Tibial artery (tissue), 4 donors: ENCODE measurements at regions not wholly inside any gene's neighbourhood (a gene's known extent, or its start where the extent isn't known, plus 50 kb on each side); places are given as distances from the start of the nearest gene placed in this dataset.
"Not testable (repeated sequence)": the region's sequence is repeated elsewhere in the genome, so short reads cannot be mapped to it uniquely, and the experiment has no call there.

ENCODE experiments used
- DNase-seq, 2 donors: peaks; one replicate each; pipeline ENCODE4 v3.0.0-alpha.2; 2019
- H3K27ac ChIP-seq, 2 donors: fragments of 200-600 bp; sonication (generic) in 1 of 2; 1 replicate in 1 of 2; 2 replicates in 1 of 2; pipeline ENCODE4 v1.5.1; 2018 to 2019; ENCODE audit warnings: mild to moderate bottlenecking in 1 of 2
- H3K27me3 ChIP-seq, 2 donors: fragments of 200-600 bp; sonication (generic) in 1 of 2; one replicate each; pipeline versions ENCODE4 v1.5.1 to v1.6.0; 2016 to 2019
- H3K36me3 ChIP-seq, 3 donors: fragments of 200-600 bp; sonication (generic) in 2 of 3; one replicate each; pipeline ENCODE4 v1.5.1; 2016 to 2019; ENCODE audit warnings: mild to moderate bottlenecking in 2 of 3
- H3K4me1 ChIP-seq, 4 donors: fragments of 200-600 bp; sonication (generic) in 2 of 4; 1 replicate in 3 of 4; 2 replicates in 1 of 4; pipeline ENCODE4 v1.5.1; 2016 to 2019
- H3K4me3 ChIP-seq, 2 donors: fragments of 200-600 bp; sonication (generic) in 1 of 2; 1 replicate in 1 of 2; 2 replicates in 1 of 2; pipeline ENCODE4 v1.5.1; 2018 to 2019; ENCODE audit warnings: mild to moderate bottlenecking in 2 of 2
- H3K9me3 ChIP-seq, 3 donors: fragments of 200-600 bp; sonication (generic) in 1 of 3; one replicate each; pipeline ENCODE4 v1.5.1; 2016 to 2019
- CTCF ChIP-seq, 2 experiments: fragments of 200-600 bp in 1 of 2; fragments of 450-650 bp in 1 of 2; IDR thresholded peaks; one replicate each; pipeline ENCODE4 v1.5.1; 2017 to 2019; ENCODE audit warnings: antibody characterized with exemption in 2 of 2, mild to moderate bottlenecking in 1 of 2, moderate library complexity in 1 of 2
- intact Hi-C: fragments of 100-400 bp; cut with DNase I; formaldehyde crosslinking; loops from one replicate; pipeline ENCODE4 v1.15.0; 2023; ENCODE audit warnings: low total_unique reads

DNA sequence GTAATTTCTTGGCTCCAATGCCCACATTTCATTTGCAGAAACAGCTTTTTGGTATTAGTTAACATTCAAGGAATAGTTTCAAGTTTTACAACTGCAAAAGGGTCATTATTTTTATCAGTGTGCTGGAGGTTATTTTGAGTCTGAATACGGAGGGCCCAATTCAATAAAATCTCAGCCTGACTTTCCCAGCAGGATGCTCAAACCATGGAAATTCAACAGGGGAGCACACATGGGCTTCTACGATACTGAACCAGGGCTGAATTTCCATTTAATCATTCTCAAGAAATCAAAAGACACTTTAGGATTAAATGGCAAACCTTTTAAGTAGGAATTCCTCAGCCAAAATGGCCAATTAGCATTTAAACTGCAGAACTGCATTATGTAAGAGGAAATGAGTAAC, 700.9 kb upstream of the ANKRD30A start:
- intact Hi-C loops, result no loop called here
- no peak overlapping the region for H3K4me3 ChIP-seq
- H3K27me3 ChIP-seq, result no peaks in the 10 kb centered on the region
- no peak for TF ChIP-seq CTCF (IDR thresholded peaks at IDR 0.05)
- H3K27ac ChIP-seq, result no peak overlapping the region
- H3K9me3 ChIP-seq, result no peaks in the 10 kb centered on the region
- H3K4me1 ChIP-seq, result peaks cover 0 to 15% (median 0%) of the 10 kb centered on the region in 4 donors
- H3K36me3 ChIP-seq, result no peaks in the 10 kb centered on the region
- no peak for DNase-seq

GRCh38 chr10:36423821-36424248, 701.6 kb upstream of the ANKRD30A start:
- no peak overlapping the region for H3K27ac ChIP-seq
- TF ChIP-seq CTCF (IDR thresholded peaks at IDR 0.05), result no peak
- no peaks in the 10 kb centered on the region for H3K9me3 ChIP-seq
- no peak overlapping the region for H3K4me3 ChIP-seq
- intact Hi-C loops, result no loop called here
- peaks cover 0 to 15% (median 0%) of the 10 kb centered on the region in 4 donors for H3K4me1 ChIP-seq
- no peak for DNase-seq
- H3K27me3 ChIP-seq, result no peaks in the 10 kb centered on the region
- H3K36me3 ChIP-seq, result no peaks in the 10 kb centered on the region

GRCh38 chr10:36421992-36422391, 703.4 kb upstream of the ANKRD30A start:
- Histone ChIP-seq H3K4me3 (no peak overlapping the region), H3K36me3 (no peaks in the 10 kb centered on the region), H3K27me3 (no peaks in the 10 kb centered on the region), H3K4me1 (peaks cover 0 to 15% (median 0%) of the 10 kb centered on the region in 4 donors), H3K9me3 (no peaks in the 10 kb centered on the region), H3K27ac (no peak overlapping the region)
- intact Hi-C loops, result no loop called here
- TF ChIP-seq CTCF (IDR thresholded peaks at IDR 0.05), result no peak
- no peak for DNase-seq

DNA sequence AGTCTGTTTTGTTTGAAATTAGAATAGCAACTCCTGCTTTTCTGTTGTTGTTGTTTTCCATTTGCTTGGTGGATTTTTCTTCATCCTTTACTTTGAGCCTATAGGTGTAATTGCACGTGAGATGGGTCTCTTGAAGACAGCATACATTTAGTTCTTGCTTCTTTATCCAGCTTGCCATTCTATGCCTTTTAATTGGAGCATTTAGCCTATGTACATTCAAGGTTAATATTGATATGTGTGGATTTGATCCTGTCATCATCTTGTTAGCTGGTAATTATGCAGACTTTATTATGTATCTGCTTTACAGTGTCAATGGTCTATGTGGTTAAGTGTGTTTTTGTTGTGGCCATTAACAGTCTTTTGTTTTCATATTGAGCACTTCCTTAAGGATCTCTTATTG, 708.9 kb upstream of the ANKRD30A start:
- H3K27ac ChIP-seq, result no peak overlapping the region
- no peak overlapping the region for H3K4me3 ChIP-seq
- intact Hi-C loops, result no loop called here
- no peak for DNase-seq
- H3K36me3 ChIP-seq, result no peaks in the 10 kb centered on the region
- H3K9me3 ChIP-seq, result no peaks in the 10 kb centered on the region
- no peaks in the 10 kb centered on the region for H3K27me3 ChIP-seq
- H3K4me1 ChIP-seq, result no peaks in the 10 kb centered on the region
- TF ChIP-seq CTCF (IDR thresholded peaks at IDR 0.05), result no peak

DNA sequence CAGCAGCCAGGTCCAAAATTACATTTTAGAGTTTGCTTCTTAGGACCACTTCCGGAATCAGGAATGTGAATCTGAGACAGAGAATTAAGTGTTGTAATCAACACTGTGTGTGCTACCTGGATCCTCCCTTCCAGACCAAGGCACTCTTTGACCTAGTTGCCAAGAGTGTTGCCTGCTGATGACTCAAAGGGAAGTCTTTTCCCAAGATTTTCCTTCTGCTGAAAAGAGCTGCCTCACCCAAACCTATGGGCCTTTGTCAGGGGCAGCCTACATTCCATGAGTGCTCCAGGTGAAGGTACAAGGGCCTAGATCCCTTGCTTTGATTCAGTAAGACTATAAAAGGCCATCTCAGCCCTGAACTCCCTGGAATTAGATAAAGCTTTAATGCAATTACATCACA, 712.5 kb upstream of the ANKRD30A start:
- Histone ChIP-seq H3K4me3 (no peak overlapping the region), H3K9me3 (no peaks in the 10 kb centered on the region), H3K27ac (no peak overlapping the region), H3K4me1 (no peaks in the 10 kb centered on the region), H3K36me3 (no peaks in the 10 kb centered on the region), H3K27me3 (no peaks in the 10 kb centered on the region)
- TF ChIP-seq CTCF (IDR thresholded peaks at IDR 0.05), result no peak
- intact Hi-C loops, result no loop called here
- no peak for DNase-seq

GRCh38 chr10:36400238-36400637, 725.2 kb upstream of the ANKRD30A start:
- H3K4me3 ChIP-seq, H3K9me3 ChIP-seq, intact Hi-C loops, DNase-seq, H3K4me1 ChIP-seq, H3K27me3 ChIP-seq, H3K27ac ChIP-seq, H3K36me3 ChIP-seq: not testable (repeated sequence)
